IMR-90 (cell line): ENCODE measurements at regions not wholly inside any gene's neighbourhood (a gene's known extent, or its start where the extent isn't known, plus 50 kb on each side); places are given as distances from the start of the nearest gene placed in this dataset.

ENCODE experiments used
- ATAC-seq: fragments of 200-7000 bp; cut with Tn5 transposase; 2 replicates; pipeline ENCODE4 v1.9.1; 2020; ENCODE audit warnings: low read depth, mild to moderate bottlenecking, moderate library complexity
- BruUV-seq: library from RNA; stranded (reverse); fragments of 400-500 nt; replicated peaks from 2 replicates; lab custom pipeline; 2021; lab: Mats Ljungman, UMichigan
- CTCF ChIA-PET: fragments of 300-600 bp; formaldehyde crosslinking; extraction: SDS; loops from one replicate; lab custom pipeline; 2021; ENCODE audit warnings: antibody characterized with exemption; lab: Yijun Ruan, JAX
- POLR2A ChIA-PET: fragments of 300-600 bp; sonication (Branson Sonifier 250); formaldehyde crosslinking; loops from one replicate; lab custom pipeline; 2022; ENCODE audit warnings: antibody characterized with exemption; ENCODE audit not compliant: unreplicated experiment; lab: Charles Lee
- DNase-seq: peaks from one replicate; pipeline ENCODE4 v3.0.0; 2013
- H2AFZ ChIP-seq: replicated peaks from 2 replicates; pipeline ENCODE3; 2013; ENCODE audit warnings: low read length, mild to moderate bottlenecking; ENCODE audit not compliant: poor library complexity
- H2AK5ac ChIP-seq: 2 replicates; pipeline ENCODE4 v1.6.1; 2013; ENCODE audit warnings: low read depth, low read length, inconsistent platforms
- H2AK9ac ChIP-seq: replicated peaks from 2 replicates; pipeline ENCODE3; 2013; ENCODE audit warnings: mild to moderate bottlenecking, low read depth, low read length, moderate library complexity; ENCODE audit not compliant: poor library complexity
- H2BK120ac ChIP-seq: 2 replicates; pipeline ENCODE4 v1.6.1; 2013; ENCODE audit warnings: low read depth, low read length, inconsistent platforms
- H2BK15ac ChIP-seq: 3 replicates; pipeline ENCODE4 v1.6.1; 2013; ENCODE audit warnings: low read depth, low read length, inconsistent platforms
- H2BK20ac ChIP-seq: 2 replicates; pipeline ENCODE4 v1.6.1; 2013; ENCODE audit warnings: low read depth, mild to moderate bottlenecking, inconsistent platforms, low read length, moderate library complexity
- H2BK5ac ChIP-seq: 2 replicates; pipeline ENCODE4 v1.6.1; 2013; ENCODE audit warnings: mild to moderate bottlenecking, low read depth, low read length, inconsistent platforms; ENCODE audit not compliant: poor library complexity, severe bottlenecking
- H3K14ac ChIP-seq: replicated peaks from 2 replicates; pipeline ENCODE4 v1.6.1; 2013; ENCODE audit warnings: low read depth, low read length, inconsistent platforms
- H3K18ac ChIP-seq: 2 replicates; pipeline ENCODE4 v1.6.1; 2013; ENCODE audit warnings: low read depth, low read length, control low read depth
- H3K23ac ChIP-seq: 2 replicates; pipeline ENCODE4 v1.6.1; 2013; ENCODE audit warnings: low read depth, low read length, inconsistent platforms
- H3K27ac ChIP-seq: 2 replicates; pipeline ENCODE4 v1.5.1; 2013; ENCODE audit warnings: mild to moderate bottlenecking, control low read depth, low read length; ENCODE audit not compliant: insufficient read depth
- H3K27me3 ChIP-seq: 2 replicates; pipeline ENCODE4 v1.6.1; 2013; ENCODE audit warnings: low read length; ENCODE audit not compliant: control insufficient read depth, insufficient read depth
- H3K36me3 ChIP-seq: 2 replicates; pipeline ENCODE4 v1.6.1; 2013; ENCODE audit warnings: low read length, mixed read lengths; ENCODE audit not compliant: control insufficient read depth, insufficient read depth
- H3K4ac ChIP-seq: 2 replicates; pipeline ENCODE4 v1.6.1; 2013; ENCODE audit warnings: low read depth, low read length, inconsistent platforms
- H3K4me1 ChIP-seq: 2 replicates; pipeline ENCODE4 v1.6.1; 2013; ENCODE audit warnings: low read length, mixed read lengths; ENCODE audit not compliant: control insufficient read depth, insufficient read depth
- H3K4me2 ChIP-seq: 2 replicates; pipeline ENCODE4 v1.6.1; 2013; ENCODE audit warnings: low read depth, mild to moderate bottlenecking, control low read depth, low read length, moderate library complexity
- H3K4me3 ChIP-seq: 2 replicates; pipeline ENCODE4 v1.5.1; 2013; ENCODE audit warnings: low read depth, mild to moderate bottlenecking, control low read depth, low read length, moderate library complexity; ENCODE audit not compliant: insufficient read depth
- H3K56ac ChIP-seq: 2 replicates; pipeline ENCODE4 v1.6.1; 2013; ENCODE audit warnings: low read length, inconsistent platforms; ENCODE audit not compliant: insufficient read depth; ENCODE audit errors: extremely low read depth
- H3K79me1 ChIP-seq, 2 experiments: 2 replicates each; pipeline ENCODE4 v1.6.1; 2013; ENCODE audit warnings: low read length in 2 of 2, inconsistent platforms in 1 of 2, low read depth in 1 of 2
- H3K9ac ChIP-seq: 2 replicates; pipeline ENCODE4 v1.6.1; 2013; ENCODE audit warnings: low read depth, low read length, control low read depth
- H3K9me1 ChIP-seq: 2 replicates; pipeline ENCODE4 v1.6.1; 2013; ENCODE audit warnings: low read length, inconsistent platforms; ENCODE audit not compliant: insufficient read depth
- H3K9me3 ChIP-seq: 2 replicates; pipeline ENCODE4 v1.6.1; 2013; ENCODE audit warnings: low read length; ENCODE audit not compliant: control insufficient read depth, insufficient read depth
- H4K20me1 ChIP-seq: 2 replicates; pipeline ENCODE4 v1.6.1; 2013; ENCODE audit warnings: low read length, inconsistent platforms; ENCODE audit not compliant: insufficient read depth
- H4K5ac ChIP-seq: 2 replicates; pipeline ENCODE4 v1.6.1; 2013; ENCODE audit warnings: mild to moderate bottlenecking, low read depth, low read length, control low read depth
- H4K8ac ChIP-seq, 2 experiments: 2 replicates each; pipeline ENCODE4 v1.6.1; 2013; ENCODE audit warnings: low read depth in 2 of 2, low read length in 2 of 2, control low read depth in 1 of 2, inconsistent platforms in 1 of 2
- H4K91ac ChIP-seq: 2 replicates; pipeline ENCODE4 v1.6.1; 2013; ENCODE audit warnings: low read depth, low read length, inconsistent platforms; ENCODE audit not compliant: insufficient read depth
- BHLHE40 ChIP-seq: fragments of 150-350 bp; IDR thresholded peaks from 2 replicates; pipeline ENCODE4 v1.6.1; 2016; ENCODE audit warnings: mild to moderate bottlenecking, low read depth, low read length
- CTCF ChIP-seq: conservative IDR thresholded peaks from 2 replicates; pipeline ENCODE4 v1.5.1; 2012; ENCODE audit warnings: mild to moderate bottlenecking, low read depth, low read length, improper control_type of control experiment
- ELK1 ChIP-seq: fragments of 150-350 bp; IDR thresholded peaks from 2 replicates; pipeline ENCODE4 v1.6.1; 2016; ENCODE audit warnings: low read depth, mild to moderate bottlenecking, low read length, moderate library complexity, borderline replicate concordance
- MAFK ChIP-seq: IDR thresholded peaks from 2 replicates; pipeline ENCODE4 v1.6.1; 2012; ENCODE audit warnings: low read depth, low read length, improper control_type of control experiment
- MXI1 ChIP-seq: IDR thresholded peaks from 2 replicates; pipeline ENCODE4 v1.6.1; 2012; ENCODE audit warnings: low read depth, mild to moderate bottlenecking, low read length, moderate library complexity, borderline replicate concordance
- NFE2L2 ChIP-seq: fragments of 150-350 bp; IDR thresholded peaks from 2 replicates; pipeline ENCODE4 v1.6.1; 2016; ENCODE audit warnings: low read depth, mild to moderate bottlenecking, low read length
- POLR2A ChIP-seq: IDR thresholded peaks from 2 replicates; pipeline ENCODE4 v1.6.1; 2012; ENCODE audit warnings: mild to moderate bottlenecking, low read depth, low read length
- RAD21 ChIP-seq: IDR thresholded peaks from 2 replicates; pipeline ENCODE4 v1.6.1; 2012; ENCODE audit warnings: low read length, improper control_type of control experiment
- RCOR1 ChIP-seq: IDR thresholded peaks from 2 replicates; pipeline ENCODE4 v1.6.1; 2012; ENCODE audit warnings: mild to moderate bottlenecking, low read length, improper control_type of control experiment; ENCODE audit not compliant: insufficient replicate concordance
- USF2 ChIP-seq: fragments of 150-350 bp; IDR thresholded peaks from 2 replicates; pipeline ENCODE4 v1.6.1; 2017; ENCODE audit warnings: mild to moderate bottlenecking, antibody characterized with exemption, low read length, low read depth
- WGBS, 2 experiments: methylation state at CpG; one replicate each; pipeline versions ENCODE4 v1.1.5 to v1.1.7; 2013; ENCODE audit warnings: missing lambda C conversion rate in 2 of 2; ENCODE audit not compliant: insufficient read length in 1 of 2; ENCODE audit errors: extremely low coverage in 2 of 2; 5-methylcytosine and 5-hydroxymethylcytosine counted together
- dilution Hi-C: fragments of 300-500 bp; cut with HindIII; formaldehyde crosslinking; loops from one replicate; pipeline ENCODE4 v1.14.3; 2018; ENCODE audit warnings: low sequenced_read_pairs; ENCODE audit not compliant: unreplicated experiment
- in situ Hi-C: fragments of 300-500 bp; cut with MboI; formaldehyde crosslinking; loops from 3 replicates; pipeline ENCODE4 v1.14.3; 2019; ENCODE audit warnings: low sequenced_read_pairs, inconsistent platforms, mixed read lengths
- intact Hi-C: fragments of 100-400 bp; cut with micrococcal nuclease; formaldehyde crosslinking; loops from 2 replicates; pipeline ENCODE4 v1.10.0; 2022

GRCh38 chr1:209491496-209491895 is 92.0 kb upstream of the CAMK1G start:
- intact Hi-C loops = no loop called here
- H3K27ac ChIP-seq = no peak overlapping the region
- H2BK20ac ChIP-seq = no peak overlapping the region
- no peak overlapping the region for H3K56ac ChIP-seq
- no peaks in the 10 kb centered on the region for H3K4me1 ChIP-seq
- H2BK120ac ChIP-seq = no peak overlapping the region
- H2BK5ac ChIP-seq = no peak overlapping the region
- no peak overlapping the region for H2BK15ac ChIP-seq
- H3K4me3 ChIP-seq = no peak overlapping the region
- H3K18ac ChIP-seq = no peak overlapping the region
- CTCF ChIA-PET = no interaction called here
- H3K79me1 ChIP-seq = no peaks in the 10 kb centered on the region
- no peak overlapping the region for H2AFZ ChIP-seq
- no peak overlapping the region for H4K8ac ChIP-seq
- TF ChIP-seq NFE2L2 (no peak), ELK1 (no peak), CTCF (no peak), USF2 (no peak), RCOR1 (no peak), BHLHE40 (no peak), MXI1 (no peak), POLR2A (no peak), RAD21 (no peak), MAFK (no peak)
- H3K4me2 ChIP-seq = no peak overlapping the region
- H3K27me3 ChIP-seq = peaks cover 2% of the 10 kb centered on the region
- no peak overlapping the region for H3K23ac ChIP-seq
- no peak overlapping the region for H4K91ac ChIP-seq
- H3K9me1 ChIP-seq = no peaks in the 10 kb centered on the region
- POLR2A ChIA-PET = no interaction called here
- H2AK9ac ChIP-seq = no peak overlapping the region
- in situ Hi-C loops = no loop called here
- WGBS, 2 experiments = no CpG with 5 or more reads among the region's 1 CpG
- ATAC-seq = no peak
- H3K9me3 ChIP-seq = no peaks in the 10 kb centered on the region
- no peaks in the 10 kb centered on the region for H3K36me3 ChIP-seq
- no peak for DNase-seq
- no peak overlapping the region for H2AK5ac ChIP-seq
- no peaks in the 10 kb centered on the region for H4K20me1 ChIP-seq
- no peak overlapping the region for H4K5ac ChIP-seq
- H3K4ac ChIP-seq = no peak overlapping the region
- dilution Hi-C loops = no loop called here
- H3K9ac ChIP-seq = no peak overlapping the region
- BruUV-seq = no TSS peak
- no peak overlapping the region for H3K14ac ChIP-seq
